OCI-LY7 (cell line): ENCODE measurements at regions not wholly inside any gene's neighbourhood (a gene's known extent, or its start where the extent isn't known, plus 50 kb on each side); places are given as distances from the start of the nearest gene placed in this dataset.

Source experiments
- BruUV-seq: library from RNA; stranded (reverse); fragments of 400-500 nt; replicated peaks from 2 replicates; lab custom pipeline; 2021; lab: Mats Ljungman, UMichigan
- CTCF ChIA-PET: fragments of 300-600 bp; sonication (Branson Sonifier 250); formaldehyde crosslinking; loops from one replicate; lab custom pipeline; 2022; ENCODE audit warnings: antibody characterized with exemption; ENCODE audit not compliant: unreplicated experiment; lab: Charles Lee
- POLR2A ChIA-PET: fragments of 300-600 bp; sonication (Branson Sonifier 250); formaldehyde crosslinking; loops from one replicate; lab custom pipeline; 2022; ENCODE audit warnings: antibody characterized with exemption; lab: Charles Lee
- DNase-seq: peaks from one replicate; pipeline ENCODE4 v3.0.0-alpha.2; 2015; ENCODE audit warnings: low spot score
- H2AFZ ChIP-seq: fragments of 200-600 bp; sonication (generic), shearing (Covaris generic); 2 replicates; pipeline ENCODE4 v1.6.1; 2014; ENCODE audit warnings: mild to moderate bottlenecking, antibody characterized with exemption, low read length, moderate library complexity
- H3K27ac ChIP-seq: fragments of 200-600 bp; sonication (generic); 2 replicates; pipeline ENCODE4 v1.5.1; 2014; ENCODE audit warnings: mixed run types, low read depth, mild to moderate bottlenecking, moderate library complexity, low read length, inconsistent platforms; ENCODE audit not compliant: poor library complexity, severe bottlenecking
- H3K36me3 ChIP-seq: fragments of 200-600 bp; sonication (generic); 2 replicates; pipeline ENCODE4 v1.6.1; 2014; ENCODE audit warnings: mild to moderate bottlenecking, antibody characterized with exemption, low read length, moderate library complexity, mixed read lengths; ENCODE audit not compliant: insufficient read depth
- H3K4me1 ChIP-seq: fragments of 200-600 bp; sonication (generic); 2 replicates; pipeline ENCODE4 v1.5.1; 2014; ENCODE audit warnings: mild to moderate bottlenecking, low read length; ENCODE audit not compliant: insufficient read depth, poor library complexity, severe bottlenecking
- H3K4me2 ChIP-seq: fragments of 200-600 bp; sonication (generic); 2 replicates; pipeline ENCODE4 v1.6.1; 2014; ENCODE audit warnings: mild to moderate bottlenecking, low read length
- H3K4me3 ChIP-seq: fragments of 200-600 bp; sonication (generic); 2 replicates; pipeline ENCODE4 v1.5.1; 2014; ENCODE audit warnings: mild to moderate bottlenecking, low read depth, low read length; ENCODE audit not compliant: poor library complexity, severe bottlenecking
- H3K79me2 ChIP-seq: fragments of 200-600 bp; sonication (generic); 2 replicates; pipeline ENCODE4 v1.6.1; 2016; ENCODE audit warnings: low read depth, mild to moderate bottlenecking, low read length, moderate library complexity, mixed read lengths; ENCODE audit not compliant: insufficient read depth
- H3K9me2 ChIP-seq: fragments of 200-600 bp; sonication (generic); 2 replicates; pipeline ENCODE4 v1.6.1; 2016; ENCODE audit warnings: mild to moderate bottlenecking, low read length, mixed read lengths; ENCODE audit not compliant: insufficient read depth
- H3K9me3 ChIP-seq: fragments of 200-600 bp; sonication (generic); 2 replicates; pipeline ENCODE4 v1.6.1; 2014; ENCODE audit warnings: mild to moderate bottlenecking, mixed run types, low read length, mixed read lengths
- H4K20me1 ChIP-seq: fragments of 200-600 bp; sonication (generic); 2 replicates; pipeline ENCODE4 v1.6.1; 2014; ENCODE audit warnings: mild to moderate bottlenecking, antibody characterized with exemption, low read length, moderate library complexity, mixed read lengths; ENCODE audit not compliant: insufficient read depth
- CTCF ChIP-seq: fragments of 200-600 bp; sonication (generic); conservative IDR thresholded peaks from 2 replicates; pipeline ENCODE4 v1.5.1; 2014; ENCODE audit warnings: mild to moderate bottlenecking, antibody characterized with exemption, low read length, moderate library complexity, mixed read lengths
- EZH2phosphoT487 ChIP-seq: fragments of 200-600 bp; sonication (generic); IDR thresholded peaks from 2 replicates; pipeline ENCODE4 v1.6.1; 2018; ENCODE audit warnings: low read depth, borderline replicate concordance, mild to moderate bottlenecking, mixed run types, antibody characterized with exemption, low read length, moderate library complexity, mixed read lengths
- intact Hi-C: fragments of 100-400 bp; cut with micrococcal nuclease; formaldehyde crosslinking; loops from one replicate; pipeline ENCODE4 v1.10.0; 2022; ENCODE audit not compliant: unreplicated experiment

GRCh38 chr6:77037439-77037838 is 425.9 kb downstream of the HTR1B start:
- no peak for TF ChIP-seq EZH2phosphoT487
- no peak for TF ChIP-seq CTCF
- no peaks in the 10 kb centered on the region for H3K79me2 ChIP-seq

GRCh38 chr6:77036400-77036799 is 426.9 kb downstream of the HTR1B start:
- H3K36me3 ChIP-seq = no peaks in the 10 kb centered on the region
- intact Hi-C loops = no loop called here
- BruUV-seq = no TSS peak
- ChIA-PET CTCF (no interaction called here), POLR2A (interaction anchor here (0.7 kb wide), 1 partner anchor 18 kb away, joined by 3 read pairs; no protein-coding TSS in a partner anchor)
- TF ChIP-seq EZH2phosphoT487 = no peak
- no peak for TF ChIP-seq CTCF
- H3K4me2 ChIP-seq = no peak overlapping the region
- no peaks in the 10 kb centered on the region for H3K9me3 ChIP-seq
- no peak overlapping the region for H2AFZ ChIP-seq
- DNase-seq = no peak
- no peaks in the 10 kb centered on the region for H3K9me2 ChIP-seq
- H4K20me1 ChIP-seq = no peaks in the 10 kb centered on the region
- H3K79me2 ChIP-seq = no peaks in the 10 kb centered on the region
- no peak overlapping the region for H3K27ac ChIP-seq
- H3K4me3 ChIP-seq = no peak overlapping the region
- no peaks in the 10 kb centered on the region for H3K4me1 ChIP-seq

More at GRCh38 chr6:77037439-77037838, 425.9 kb downstream of the HTR1B start:
- no peak for DNase-seq
- no peaks in the 10 kb centered on the region for H3K36me3 ChIP-seq
- H3K9me2 ChIP-seq = no peaks in the 10 kb centered on the region
- intact Hi-C loops = no loop called here
- no peaks in the 10 kb centered on the region for H3K9me3 ChIP-seq
- POLR2A ChIA-PET = no interaction called here
- no peak overlapping the region for H3K27ac ChIP-seq
- no peaks in the 10 kb centered on the region for H4K20me1 ChIP-seq
- H3K4me1 ChIP-seq = no peaks in the 10 kb centered on the region
- no peak overlapping the region for H3K4me2 ChIP-seq
- H2AFZ ChIP-seq = no peak overlapping the region
- CTCF ChIA-PET = no interaction called here
- H3K4me3 ChIP-seq = no peak overlapping the region
- no TSS peak for BruUV-seq

- no peak overlapping the region for H3K4me2 ChIP-seq
- DNase-seq = no peak
- no peaks in the 10 kb centered on the region for H3K9me3 ChIP-seq
- H4K20me1 ChIP-seq = no peaks in the 10 kb centered on the region
- no peaks in the 10 kb centered on the region for H3K4me1 ChIP-seq
- H3K27ac ChIP-seq = no peak overlapping the region
- CTCF ChIA-PET = no interaction called here
- H3K79me2 ChIP-seq = no peaks in the 10 kb centered on the region
- TF ChIP-seq EZH2phosphoT487 (no peak), CTCF (no peak)
- intact Hi-C loops = no loop called here
- no TSS peak for BruUV-seq
- H3K9me2 ChIP-seq = no peaks in the 10 kb centered on the region
- no peak overlapping the region for H2AFZ ChIP-seq
- POLR2A ChIA-PET = no interaction called here
- no peaks in the 10 kb centered on the region for H3K36me3 ChIP-seq
- H3K4me3 ChIP-seq = no peak overlapping the region
These were observed 429.1 kb downstream of the HTR1B start for GRCh38 chr6:77034161-77034560.
